T-helper 17 cell (primary cell): ENCODE measurements at regions not wholly inside any gene's neighbourhood (a gene's known extent, or its start where the extent isn't known, plus 50 kb on each side); places are given as distances from the start of the nearest gene placed in this dataset.
"Not testable (repeated sequence)": the region's sequence is repeated elsewhere in the genome, so short reads cannot be mapped to it uniquely, and the experiment has no call there.

Experiments
- ATAC-seq: fragments of 150-1000 bp; cut with Tn5 transposase; 2 replicates; pipeline ENCODE4 v1.10.0; 2021; ENCODE audit warnings: mild to moderate bottlenecking, moderate library complexity
- DNase-seq, 3 donors: peaks; one replicate each; pipeline versions ENCODE4 v3.0.0 to v3.0.0-alpha.2; 2020 to 2021
- H3K9me3 ChIP-seq: one replicate; pipeline ENCODE4 v1.7.0; 2013; ENCODE audit warnings: low read length, mild to moderate bottlenecking; ENCODE audit not compliant: control insufficient read depth, poor library complexity, severe bottlenecking
- H3K27ac Mint-ChIP-seq: one replicate; pipeline ENCODE4 v1.8.0; 2022; ENCODE audit warnings: mild to moderate bottlenecking, moderate library complexity, mixed read lengths
- H3K27me3 Mint-ChIP-seq: one replicate; pipeline ENCODE4 v1.8.0; 2022; ENCODE audit warnings: mixed read lengths
- H3K36me3 Mint-ChIP-seq: one replicate; pipeline ENCODE4 v1.8.0; 2022; ENCODE audit warnings: low read depth, mixed read lengths
- H3K4me1 Mint-ChIP-seq: one replicate; pipeline ENCODE4 v1.8.0; 2022; ENCODE audit warnings: mild to moderate bottlenecking, mixed read lengths
- H3K4me3 Mint-ChIP-seq: one replicate; pipeline ENCODE4 v1.8.0; 2022; ENCODE audit warnings: mild to moderate bottlenecking, moderate library complexity, mixed read lengths

GRCh38 chr18:64707052-64707451 lies 558.2 kb upstream of the LINC00305 start:
- Mint-ChIP-seq H3K27me3 (no peaks in the 10 kb centered on the region), H3K4me1 (no peaks in the 10 kb centered on the region), H3K4me3 (no peak overlapping the region), H3K36me3 (no peaks in the 10 kb centered on the region), H3K27ac (no peak overlapping the region)
- ATAC-seq (no peak), DNase-seq (no peak)
- H3K9me3 ChIP-seq, result no peaks in the 10 kb centered on the region

- ATAC-seq, result no peak
Observed at GRCh38 chr18:64699081-64699480, 550.2 kb upstream of the LINC00305 start.

GRCh38 chr18:64695851-64696553 lies 547.1 kb upstream of the LINC00305 start:
- H3K27ac Mint-ChIP-seq, result no peak overlapping the region
- no peak for ATAC-seq
- no peak for DNase-seq
- H3K9me3 ChIP-seq, result no peaks in the 10 kb centered on the region
- no peaks in the 10 kb centered on the region for H3K4me1 Mint-ChIP-seq
- H3K27me3 Mint-ChIP-seq, result no peaks in the 10 kb centered on the region
- H3K36me3 Mint-ChIP-seq, result no peaks in the 10 kb centered on the region
- H3K4me3 Mint-ChIP-seq, result no peak overlapping the region

More at GRCh38 chr18:64699081-64699480, 550.2 kb upstream of the LINC00305 start:
- H3K4me1 Mint-ChIP-seq, result no peaks in the 10 kb centered on the region
- no peak overlapping the region for H3K27ac Mint-ChIP-seq
- no peak overlapping the region for H3K4me3 Mint-ChIP-seq
- no peaks in the 10 kb centered on the region for H3K27me3 Mint-ChIP-seq
- no peaks in the 10 kb centered on the region for H3K9me3 ChIP-seq
- H3K36me3 Mint-ChIP-seq, result no peaks in the 10 kb centered on the region
- DNase-seq, result no peak

- H3K4me1 Mint-ChIP-seq, result no peaks in the 10 kb centered on the region
- ATAC-seq (no peak), DNase-seq (no peak)
- no peak overlapping the region for H3K27ac Mint-ChIP-seq
- no peaks in the 10 kb centered on the region for H3K36me3 Mint-ChIP-seq
- no peak overlapping the region for H3K4me3 Mint-ChIP-seq
- no peaks in the 10 kb centered on the region for H3K27me3 Mint-ChIP-seq
- no peaks in the 10 kb centered on the region for H3K9me3 ChIP-seq
Observed at GRCh38 chr18:64693766-64694165, 544.9 kb upstream of the LINC00305 start.

GRCh38 chr18:64692826-64693225 lies 543.9 kb upstream of the LINC00305 start:
- no peak overlapping the region for H3K27ac Mint-ChIP-seq
- no peaks in the 10 kb centered on the region for H3K9me3 ChIP-seq
- no peak for ATAC-seq
- no peak for DNase-seq
- no peak overlapping the region for H3K4me3 Mint-ChIP-seq
- no peaks in the 10 kb centered on the region for H3K27me3 Mint-ChIP-seq
- H3K36me3 Mint-ChIP-seq, result no peaks in the 10 kb centered on the region
- H3K4me1 Mint-ChIP-seq, result no peaks in the 10 kb centered on the region

GRCh38 chr18:64679121-64679520 lies 530.2 kb upstream of the LINC00305 start:
- ATAC-seq, result no peak
- Mint-ChIP-seq H3K27me3 (no peaks in the 10 kb centered on the region), H3K27ac (no peak overlapping the region), H3K36me3 (no peaks in the 10 kb centered on the region), H3K4me3 (no peak overlapping the region), H3K4me1 (no peaks in the 10 kb centered on the region)
- H3K9me3 ChIP-seq, result no peaks in the 10 kb centered on the region
- DNase-seq, result no peak

GRCh38 chr18:64678048-64678447 lies 529.2 kb upstream of the LINC00305 start:
- no peak overlapping the region for H3K27ac Mint-ChIP-seq
- ATAC-seq (no peak), DNase-seq (no peak)
- no peaks in the 10 kb centered on the region for H3K4me1 Mint-ChIP-seq
- no peaks in the 10 kb centered on the region for H3K9me3 ChIP-seq
- H3K36me3 Mint-ChIP-seq, result no peaks in the 10 kb centered on the region
- no peak overlapping the region for H3K4me3 Mint-ChIP-seq
- no peaks in the 10 kb centered on the region for H3K27me3 Mint-ChIP-seq

- Mint-ChIP-seq H3K27ac (no peak overlapping the region), H3K4me3 (no peak overlapping the region), H3K36me3 (no peaks in the 10 kb centered on the region), H3K4me1 (no peaks in the 10 kb centered on the region), H3K27me3 (no peaks in the 10 kb centered on the region)
- H3K9me3 ChIP-seq, result no peaks in the 10 kb centered on the region
- DNase-seq, result no peak
- no peak for ATAC-seq
Observed at GRCh38 chr18:64674694-64675093, 525.8 kb upstream of the LINC00305 start.

GRCh38 chr18:64671293-64671692 lies 522.4 kb upstream of the LINC00305 start:
- H3K4me3 Mint-ChIP-seq, H3K36me3 Mint-ChIP-seq, H3K27ac Mint-ChIP-seq, H3K9me3 ChIP-seq, ATAC-seq, DNase-seq, H3K4me1 Mint-ChIP-seq, H3K27me3 Mint-ChIP-seq: not testable (repeated sequence)

GRCh38 chr18:64668461-64668962 lies 519.6 kb upstream of the LINC00305 start:
- no peaks in the 10 kb centered on the region for H3K36me3 Mint-ChIP-seq
- no peaks in the 10 kb centered on the region for H3K4me1 Mint-ChIP-seq
- ATAC-seq (no peak), DNase-seq (no peak)
- H3K27ac Mint-ChIP-seq, result no peak overlapping the region
- no peaks in the 10 kb centered on the region for H3K27me3 Mint-ChIP-seq
- H3K9me3 ChIP-seq, result no peaks in the 10 kb centered on the region
- no peak overlapping the region for H3K4me3 Mint-ChIP-seq

- Mint-ChIP-seq H3K4me3 (no peak overlapping the region), H3K27ac (no peak overlapping the region), H3K27me3 (no peaks in the 10 kb centered on the region), H3K4me1 (no peaks in the 10 kb centered on the region), H3K36me3 (no peaks in the 10 kb centered on the region)
- no peaks in the 10 kb centered on the region for H3K9me3 ChIP-seq
- no peak for ATAC-seq
- DNase-seq, result no peak
Observed at GRCh38 chr18:64663086-64663485, 514.2 kb upstream of the LINC00305 start.

GRCh38 chr18:64659196-64659595 lies 510.3 kb upstream of the LINC00305 start:
- H3K27me3 Mint-ChIP-seq, result no peaks in the 10 kb centered on the region
- no peak overlapping the region for H3K4me3 Mint-ChIP-seq
- no peaks in the 10 kb centered on the region for H3K9me3 ChIP-seq
- no peaks in the 10 kb centered on the region for H3K4me1 Mint-ChIP-seq
- no peak overlapping the region for H3K27ac Mint-ChIP-seq
- DNase-seq (no peak), ATAC-seq (no peak)
- H3K36me3 Mint-ChIP-seq, result no peaks in the 10 kb centered on the region

- no peak for DNase-seq
- H3K27ac Mint-ChIP-seq, result no peak overlapping the region
- H3K27me3 Mint-ChIP-seq, result no peaks in the 10 kb centered on the region
- no peaks in the 10 kb centered on the region for H3K4me1 Mint-ChIP-seq
- ATAC-seq, result no peak
- no peaks in the 10 kb centered on the region for H3K9me3 ChIP-seq
- H3K36me3 Mint-ChIP-seq, result no peaks in the 10 kb centered on the region
- H3K4me3 Mint-ChIP-seq, result no peak overlapping the region
Observed at GRCh38 chr18:64653068-64653467, 504.2 kb upstream of the LINC00305 start.

GRCh38 chr18:64650068-64650467 lies 501.2 kb upstream of the LINC00305 start:
- H3K27me3 Mint-ChIP-seq, result no peaks in the 10 kb centered on the region
- no peak overlapping the region for H3K4me3 Mint-ChIP-seq
- H3K36me3 Mint-ChIP-seq, result no peaks in the 10 kb centered on the region
- H3K4me1 Mint-ChIP-seq, result no peaks in the 10 kb centered on the region
- ATAC-seq (no peak), DNase-seq (no peak)
- H3K9me3 ChIP-seq, result no peaks in the 10 kb centered on the region
- H3K27ac Mint-ChIP-seq, result no peak overlapping the region
